HCT116 (cell line): ENCODE measurements at regions not wholly inside any gene's neighbourhood (a gene's known extent, or its start where the extent isn't known, plus 50 kb on each side); places are given as distances from the start of the nearest gene placed in this dataset.

Experiments used
- ATAC-seq: fragments of 200-7000 bp; cut with Tn5 transposase; 2 replicates; pipeline ENCODE4 v1.9.1; 2020; ENCODE audit warnings: mild to moderate bottlenecking, moderate library complexity
- BruUV-seq: library from RNA; stranded (reverse); fragments of 400-500 nt; replicated peaks from 2 replicates; lab custom pipeline; 2021; lab: Mats Ljungman, UMichigan
- CTCF ChIA-PET: fragments of 300-600 bp; sonication (Branson Sonifier 250); formaldehyde crosslinking; loops from one replicate; lab custom pipeline; 2021; ENCODE audit warnings: antibody characterized with exemption; lab: Charles Lee
- POLR2A ChIA-PET: fragments of 300-600, 350-600 bp; sonication (Branson Sonifier 250); formaldehyde crosslinking; loops from one replicate; lab custom pipeline; 2021; ENCODE audit warnings: antibody characterized with exemption; lab: Charles Lee
- RAD21 ChIA-PET, 2 experiments: fragments of 300-600 bp; sonication (Branson Sonifier 250); formaldehyde crosslinking; loops; one replicate each; lab custom pipeline; 2023; ENCODE audit warnings: low total read pairs in 2 of 2; ENCODE audit not compliant: uncharacterized antibody in 2 of 2, unreplicated experiment in 2 of 2, low non-redundant PET in 1 of 2; lab: Charles Lee
- DNase-seq: peaks from one replicate; pipeline ENCODE4 v3.0.0-alpha.2; 2010; ENCODE audit warnings: low read depth, low spot score
- H2AFZ ChIP-seq: fragments of 200-600 bp; shearing (Covaris generic), sonication (generic); 2 replicates; pipeline ENCODE4 v1.6.1; 2017; ENCODE audit warnings: low read depth, mixed run types, mixed read lengths, antibody characterized with exemption, low read length; ENCODE audit not compliant: poor library complexity, severe bottlenecking
- H3K27ac ChIP-seq: 2 replicates; pipeline ENCODE4 v1.5.1; 2012; ENCODE audit warnings: low read depth, low read length
- H3K27me3 ChIP-seq: fragments of 200-600 bp; sonication (generic); 2 replicates; pipeline ENCODE4 v1.6.1; 2016; ENCODE audit warnings: mixed run types, low read length, mixed read lengths; ENCODE audit not compliant: insufficient read depth
- H3K36me3 ChIP-seq, 2 experiments: fragments of 200-500 bp in 1 of 2; fragments of 200-600 bp in 1 of 2; sonication (Bioruptor generic) in 1 of 2; sonication (generic) in 1 of 2; 2 replicates each; pipeline versions ENCODE4 v1.5.1 to v1.6.1; 2014 to 2016; ENCODE audit warnings: low read length in 2 of 2, inconsistent platforms in 1 of 2, mixed read lengths in 1 of 2, mixed run types in 1 of 2; ENCODE audit not compliant: insufficient read depth in 2 of 2, control insufficient read depth in 1 of 2
- H3K4me1 ChIP-seq, 2 experiments: fragments of 200-600 bp in 1 of 2; sonication (generic) in 1 of 2; 2 replicates each; pipeline versions ENCODE4 v1.5.1 to v1.6.1; 2012 to 2017; ENCODE audit warnings: low read length in 2 of 2, inconsistent platforms in 1 of 2, mild to moderate bottlenecking in 1 of 2, mixed read lengths in 1 of 2, mixed run types in 1 of 2, moderate library complexity in 1 of 2; ENCODE audit not compliant: insufficient read depth in 2 of 2, control insufficient read depth in 1 of 2
- H3K4me2 ChIP-seq: fragments of 200-600 bp; sonication (generic); 2 replicates; pipeline ENCODE4 v1.6.1; 2017; ENCODE audit warnings: mixed run types, low read length, mixed read lengths
- H3K4me3 ChIP-seq, 2 experiments: fragments of 200-600 bp in 1 of 2; sonication (generic) in 1 of 2; replicated peaks in 1 of 2; 2 replicates each; pipeline ENCODE4 v1.5.1; 2011 to 2016; ENCODE audit warnings: low read length in 2 of 2, control low read depth in 1 of 2, low read depth in 1 of 2, mild to moderate bottlenecking in 1 of 2, mixed read lengths in 1 of 2, mixed run types in 1 of 2
- H3K79me2 ChIP-seq: fragments of 200-600 bp; sonication (generic); 2 replicates; pipeline ENCODE4 v1.6.1; 2017; ENCODE audit warnings: mild to moderate bottlenecking, mixed run types, low read length, moderate library complexity, mixed read lengths; ENCODE audit not compliant: insufficient read depth
- H3K9ac ChIP-seq: fragments of 200-600 bp; sonication (generic); 2 replicates; pipeline ENCODE4 v1.6.1; 2016; ENCODE audit warnings: low read length, mixed read lengths
- H3K9me2 ChIP-seq: fragments of 200-600 bp; sonication (generic), shearing (Covaris generic); 2 replicates; pipeline ENCODE4 v1.6.1; 2017; ENCODE audit warnings: mixed run types, mild to moderate bottlenecking, moderate library complexity; ENCODE audit not compliant: insufficient read depth
- H3K9me3 ChIP-seq, 2 experiments: fragments of 200-500 bp in 1 of 2; fragments of 200-600 bp in 1 of 2; sonication (Bioruptor generic) in 1 of 2; sonication (generic) in 1 of 2; 2 replicates each; pipeline ENCODE4 v1.6.1; 2014 to 2017; ENCODE audit warnings: low read length in 2 of 2, mixed read lengths in 2 of 2, inconsistent platforms in 1 of 2, low read depth in 1 of 2, mild to moderate bottlenecking in 1 of 2, mixed run types in 1 of 2, moderate library complexity in 1 of 2; ENCODE audit not compliant: control insufficient read depth in 1 of 2, insufficient read depth in 1 of 2
- H4K20me1 ChIP-seq: fragments of 200-600 bp; sonication (generic), shearing (Covaris generic); 2 replicates; pipeline ENCODE4 v1.6.1; 2017; ENCODE audit warnings: mixed run types, mild to moderate bottlenecking, moderate library complexity; ENCODE audit not compliant: insufficient read depth
- EZH2 ChIP-seq: fragments of 200-600 bp; sonication (generic); IDR thresholded peaks from 2 replicates; pipeline ENCODE4 v1.6.1; 2017; ENCODE audit warnings: antibody characterized with exemption, mixed run types
- EZH2phosphoT487 ChIP-seq: fragments of 200-600 bp; IDR thresholded peaks from 2 replicates; pipeline ENCODE4 v1.6.1; 2018; ENCODE audit warnings: antibody characterized with exemption, borderline replicate concordance
- FOSL1 ChIP-seq: IDR thresholded peaks from 2 replicates; pipeline ENCODE4 v1.6.1; 2012; ENCODE audit warnings: low read depth
- POLR2A ChIP-seq: IDR thresholded peaks from 2 replicates; pipeline ENCODE4 v1.7.0; 2011; ENCODE audit warnings: borderline replicate concordance; ENCODE audit not compliant: insufficient read depth, insufficient read length; ENCODE audit errors: extremely low read depth
- intact Hi-C: fragments of 100-400 bp; cut with micrococcal nuclease; formaldehyde crosslinking; loops from 2 replicates; pipeline ENCODE4 v1.10.0; 2022

GRCh38 chr17:69769050-69769449 is 306.0 kb upstream of the KCNJ16 start:
- intact Hi-C loops, result no loop called here

GRCh38 chr17:69773081-69773480 is 301.9 kb upstream of the KCNJ16 start:
- no peak for ATAC-seq
- no TSS peak for BruUV-seq
- RAD21 ChIA-PET, result no interaction called here
- Histone ChIP-seq H3K4me1 (no peaks in the 10 kb centered on the region), H3K4me3 (no peak overlapping the region), H3K4me2 (no peak overlapping the region), H4K20me1 (no peaks in the 10 kb centered on the region), H2AFZ (no peak overlapping the region), H3K9me3 (peaks cover 3 to 5% of the 10 kb centered on the region in 2 experiments; a peak in 1 of 4 replicates), H3K9me2 (no peaks in the 10 kb centered on the region), H3K9ac (no peak overlapping the region), H3K36me3 (no peaks in the 10 kb centered on the region), H3K27ac (no peak overlapping the region), H3K79me2 (no peaks in the 10 kb centered on the region), H3K27me3 (no peaks in the 10 kb centered on the region)
- DNase-seq, result no peak
- intact Hi-C loops, result no loop called here
- POLR2A ChIA-PET, result no interaction called here
- no peak for TF ChIP-seq EZH2
- TF ChIP-seq EZH2phosphoT487, result no peak
- no peak for TF ChIP-seq FOSL1
- CTCF ChIA-PET, result no interaction called here

More at GRCh38 chr17:69769050-69769449, 306.0 kb upstream of the KCNJ16 start:
- DNase-seq, result no peak
- TF ChIP-seq POLR2A, result no peak
- no peak for TF ChIP-seq EZH2
- TF ChIP-seq EZH2phosphoT487, result no peak
- CTCF ChIA-PET, result no interaction called here
- RAD21 ChIA-PET, result no interaction called here
- no peaks in the 10 kb centered on the region for H3K27me3 ChIP-seq
- no peak for ATAC-seq
- BruUV-seq, result no TSS peak
- no peak overlapping the region for H3K4me3 ChIP-seq
- H2AFZ ChIP-seq, result no peak overlapping the region
- no peaks in the 10 kb centered on the region for H4K20me1 ChIP-seq
- no peak overlapping the region for H3K27ac ChIP-seq
- no peaks in the 10 kb centered on the region for H3K9me2 ChIP-seq
- no peaks in the 10 kb centered on the region for H3K4me1 ChIP-seq
- POLR2A ChIA-PET, result no interaction called here
- peaks cover 5 to 6% of the 10 kb centered on the region in 2 experiments; a peak in 2 of 4 replicates for H3K9me3 ChIP-seq
- H3K36me3 ChIP-seq, result no peaks in the 10 kb centered on the region
- H3K79me2 ChIP-seq, result no peaks in the 10 kb centered on the region
- no peak overlapping the region for H3K4me2 ChIP-seq
- H3K9ac ChIP-seq, result no peak overlapping the region
